GM21723 (cell line): ENCODE measurements at regions not wholly inside any gene's neighbourhood (a gene's known extent, or its start where the extent isn't known, plus 50 kb on each side); places are given as distances from the start of the nearest gene placed in this dataset.

ENCODE experiments used
- ATAC-seq: cut with Tn5 transposase; IDR thresholded peaks from one replicate; pipeline ENCODE4 v1.9.1; 2021; ENCODE audit warnings: mild to moderate bottlenecking, moderate library complexity; ENCODE audit not compliant: unreplicated experiment

DNA sequence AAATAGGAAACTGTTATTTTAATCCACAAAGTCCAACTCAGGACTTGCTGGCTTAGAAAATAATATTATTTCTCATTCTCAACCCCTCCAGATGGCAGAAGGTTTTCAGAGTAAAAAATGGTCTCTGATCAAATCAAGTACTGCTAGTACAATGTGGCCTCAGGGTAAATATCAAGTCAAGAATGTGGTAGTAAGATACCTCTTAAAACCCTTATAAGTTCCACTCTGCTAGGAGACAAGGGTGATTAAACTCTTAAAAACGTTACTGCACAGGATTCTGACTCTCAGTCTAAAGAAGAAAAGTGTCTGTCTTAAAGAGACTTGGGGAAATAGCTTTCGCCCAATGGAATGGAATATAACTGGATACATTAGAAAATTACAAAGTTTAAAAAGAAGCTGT, 120.8 kb upstream of the PDE4D start:
- ATAC-seq = no peak

GRCh38 chr5:60010853-60011252, 117.3 kb upstream of the PDE4D start:
- ATAC-seq = no peak

- no peak for ATAC-seq
These were observed 116.8 kb upstream of the PDE4D start for GRCh38 chr5:60010328-60010727.

GRCh38 chr5:60007729-60008128, 114.2 kb upstream of the PDE4D start:
- no peak for ATAC-seq

GRCh38 chr5:59999056-59999455, 105.5 kb upstream of the PDE4D start:
- no peak for ATAC-seq

GRCh38 chr5:59992206-59992605, 98.7 kb upstream of the PDE4D start:
- ATAC-seq = no peak

DNA sequence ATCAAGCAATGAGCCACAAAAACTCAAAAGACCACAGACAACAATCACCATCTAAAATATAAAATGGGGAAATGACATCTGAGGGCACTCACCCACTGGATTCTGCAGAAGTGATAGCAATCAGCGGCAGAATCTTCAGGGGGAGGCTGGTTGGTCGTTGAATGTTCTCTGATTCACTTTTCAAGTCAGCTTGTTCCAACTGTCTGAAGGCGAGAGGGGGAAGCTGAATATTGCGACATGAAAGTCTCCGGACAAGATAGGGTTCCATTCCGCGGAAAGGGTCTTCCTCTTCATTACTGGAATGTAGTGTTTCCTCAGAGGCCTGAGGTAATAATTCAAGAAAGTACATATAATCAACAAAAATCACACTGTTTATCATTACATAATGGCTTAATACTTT, 94.9 kb upstream of the PDE4D start:
- no peak for ATAC-seq

- no peak for ATAC-seq
These were observed 82.8 kb upstream of the PDE4D start for GRCh38 chr5:59976342-59976741.

GRCh38 chr5:59972043-59972442, 78.5 kb upstream of the PDE4D start:
- no peak for ATAC-seq

GRCh38 chr5:59959330-59959729, 65.8 kb upstream of the PDE4D start:
- ATAC-seq = no peak

- no peak for ATAC-seq
These were observed 62.7 kb upstream of the PDE4D start for GRCh38 chr5:59956130-59956783.

DNA sequence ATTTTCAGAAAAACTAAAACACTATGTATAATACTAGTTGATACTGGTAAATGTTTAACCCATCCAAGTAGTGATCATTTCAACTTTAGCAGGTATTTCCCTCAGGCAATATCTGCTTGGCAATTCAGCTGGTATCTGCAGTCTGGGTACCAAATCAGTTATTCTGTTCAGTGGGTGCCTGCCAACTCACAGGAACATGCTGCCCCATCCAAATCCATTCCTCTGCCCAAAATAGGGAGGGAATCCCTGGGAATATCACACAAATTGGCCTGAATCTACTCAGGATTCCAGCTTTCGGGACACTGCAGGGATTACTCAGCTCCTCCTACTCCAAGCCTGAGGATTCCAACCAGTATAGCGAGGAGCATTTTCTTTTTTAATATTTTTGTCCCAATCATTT, 61.7 kb upstream of the PDE4D start:
- ATAC-seq = no peak

DNA sequence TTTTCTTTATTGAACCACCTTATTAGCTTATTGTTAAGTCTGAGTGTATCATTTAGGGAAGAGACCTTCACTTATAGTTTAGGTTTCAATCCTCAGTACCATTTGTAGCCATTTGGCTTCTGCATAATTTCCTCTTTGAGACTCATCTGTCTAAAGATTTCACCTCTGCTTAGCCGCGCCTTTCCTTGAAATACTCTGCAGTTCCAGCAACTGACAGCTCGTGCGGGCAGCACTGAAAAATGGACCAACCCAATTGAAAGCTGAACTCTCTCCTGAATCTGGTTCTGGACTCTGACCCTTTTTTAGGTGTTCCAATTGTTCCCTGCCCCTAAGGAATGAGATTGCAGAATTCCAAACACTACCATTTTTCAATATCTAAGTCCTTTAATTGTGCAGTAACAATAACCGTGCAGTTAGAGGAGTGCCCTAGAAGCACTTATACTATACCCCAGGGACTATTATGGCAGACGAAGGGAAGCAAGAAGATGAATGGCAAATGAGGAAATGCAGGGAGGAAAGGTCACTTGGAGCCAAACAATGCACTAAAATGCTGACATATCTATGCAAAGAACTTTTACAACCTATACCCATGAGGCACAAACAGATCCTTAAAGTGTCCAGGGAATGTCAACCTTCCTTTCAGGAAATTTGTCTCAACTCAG, 50.1 kb upstream of the PDE4D start:
- no peak for ATAC-seq
